SJSA1 (cell line): ENCODE measurements at regions not wholly inside any gene's neighbourhood (a gene's known extent, or its start where the extent isn't known, plus 50 kb on each side); places are given as distances from the start of the nearest gene placed in this dataset.

ENCODE experiments used
- DNase-seq, 2 experiments: peaks; one replicate each; pipeline ENCODE4 v3.0.0-alpha.2; 2015 to 2020; ENCODE audit warnings: low spot score in 2 of 2, low read depth in 1 of 2
- H3K27ac ChIP-seq: fragments of 250-450 bp; sonication (Bioruptor Pico); 2 replicates; pipeline ENCODE4 v1.5.1; 2020; ENCODE audit warnings: mild to moderate bottlenecking, moderate library complexity
- H3K27me3 ChIP-seq: fragments of 250-450 bp; sonication (Bioruptor Pico); replicated peaks from 2 replicates; pipeline ENCODE4 v1.5.1; 2020; ENCODE audit warnings: mild to moderate bottlenecking, moderate library complexity
- H3K36me3 ChIP-seq: fragments of 250-450 bp; sonication (Bioruptor Pico); 2 replicates; pipeline ENCODE4 v1.5.1; 2020; ENCODE audit warnings: mild to moderate bottlenecking
- H3K4me1 ChIP-seq: fragments of 250-450 bp; sonication (Bioruptor Pico); replicated peaks from 2 replicates; pipeline ENCODE4 v1.6.1; 2021; ENCODE audit warnings: mild to moderate bottlenecking
- H3K4me3 ChIP-seq: fragments of 250-450 bp; sonication (Bioruptor Pico); 2 replicates; pipeline ENCODE4 v1.5.1; 2020; ENCODE audit warnings: mild to moderate bottlenecking
- H3K9me3 ChIP-seq: fragments of 250-450 bp; sonication (Bioruptor Pico); replicated peaks from 2 replicates; pipeline ENCODE4 v1.5.1; 2020; ENCODE audit warnings: mild to moderate bottlenecking

DNA sequence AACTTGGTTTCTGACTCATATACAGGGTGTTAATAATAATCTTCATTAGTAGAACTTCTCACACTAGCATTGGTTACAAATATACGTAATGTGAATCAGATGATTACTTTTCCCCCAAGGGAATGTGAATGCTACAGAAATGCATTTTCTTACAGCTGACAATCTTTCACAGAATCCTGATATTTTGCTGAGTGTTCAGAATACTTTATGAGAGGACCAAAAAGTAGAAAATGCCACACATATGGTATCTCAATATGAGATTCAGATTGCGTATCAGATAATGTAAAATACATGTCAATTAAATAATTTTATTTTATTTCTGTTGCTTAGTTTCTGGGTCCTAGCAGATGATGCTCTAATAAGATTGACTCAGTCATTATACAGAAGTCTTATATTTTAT lies 979.9 kb upstream of the GBE1 start:
- H3K27ac ChIP-seq, result no peak overlapping the region
- no peak for DNase-seq
- no peaks in the 10 kb centered on the region for H3K36me3 ChIP-seq
- H3K4me1 ChIP-seq, result no peaks in the 10 kb centered on the region
- no peaks in the 10 kb centered on the region for H3K27me3 ChIP-seq
- no peak overlapping the region for H3K4me3 ChIP-seq
- H3K9me3 ChIP-seq, result no peaks in the 10 kb centered on the region

DNA sequence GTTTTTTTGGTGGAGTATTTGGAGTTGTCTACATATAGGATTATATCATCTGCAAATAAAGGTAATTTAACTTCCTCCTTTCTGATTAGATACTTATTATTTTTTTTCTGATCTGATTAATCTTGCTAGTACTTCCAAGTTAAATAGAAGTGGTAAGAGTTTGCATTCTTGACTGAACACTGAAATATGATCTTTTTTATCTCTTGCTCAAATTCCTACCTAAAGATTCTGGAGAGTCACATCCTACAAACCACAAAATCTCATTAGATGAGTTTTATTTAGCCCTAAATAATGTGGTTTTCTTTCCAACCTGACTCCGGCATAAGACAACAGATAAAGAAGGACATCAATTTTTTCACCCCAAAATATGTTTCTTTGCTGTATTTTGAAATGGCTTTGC lies 977.9 kb upstream of the GBE1 start:
- DNase-seq, result no peak
- H3K9me3 ChIP-seq, result no peaks in the 10 kb centered on the region
- H3K27ac ChIP-seq, result no peak overlapping the region
- H3K27me3 ChIP-seq, result no peaks in the 10 kb centered on the region; the same call in 1 of the 2 replicates
- no peak overlapping the region for H3K4me3 ChIP-seq
- H3K4me1 ChIP-seq, result no peaks in the 10 kb centered on the region
- H3K36me3 ChIP-seq, result no peaks in the 10 kb centered on the region

DNA sequence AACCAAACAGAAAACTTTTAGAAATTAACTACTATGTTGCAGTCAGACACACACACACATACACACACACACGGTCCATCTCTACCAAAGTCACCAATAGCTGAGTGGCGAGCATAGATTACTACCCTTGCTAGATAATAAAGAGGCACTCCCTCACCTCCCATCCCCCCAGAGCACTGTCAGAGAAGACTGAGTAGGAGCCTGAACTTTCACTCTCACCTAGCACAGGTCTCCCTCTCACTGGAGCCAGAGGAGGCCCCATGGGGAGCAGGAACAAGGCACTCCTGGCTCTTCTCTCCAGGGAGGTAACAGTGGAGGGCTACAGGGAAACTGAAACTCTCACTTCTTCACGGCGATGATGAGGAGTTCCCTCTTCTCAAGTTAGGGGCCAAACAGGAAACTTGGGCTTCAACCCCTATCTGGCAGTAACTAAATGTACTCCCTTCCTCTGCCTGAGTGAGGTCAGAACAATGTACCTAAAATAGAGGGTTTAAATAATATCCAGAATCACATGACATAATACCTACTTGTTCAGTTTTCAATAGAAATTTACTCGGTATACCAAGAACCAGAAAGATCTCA lies 975.3 kb upstream of the GBE1 start:
- H3K36me3 ChIP-seq, result no peaks in the 10 kb centered on the region
- no peaks in the 10 kb centered on the region; the same call in 1 of the 2 replicates for H3K27me3 ChIP-seq
- H3K4me3 ChIP-seq, result no peak overlapping the region
- H3K9me3 ChIP-seq, result no peaks in the 10 kb centered on the region
- no peak overlapping the region for H3K27ac ChIP-seq
- H3K4me1 ChIP-seq, result no peaks in the 10 kb centered on the region
- no peak for DNase-seq

DNA sequence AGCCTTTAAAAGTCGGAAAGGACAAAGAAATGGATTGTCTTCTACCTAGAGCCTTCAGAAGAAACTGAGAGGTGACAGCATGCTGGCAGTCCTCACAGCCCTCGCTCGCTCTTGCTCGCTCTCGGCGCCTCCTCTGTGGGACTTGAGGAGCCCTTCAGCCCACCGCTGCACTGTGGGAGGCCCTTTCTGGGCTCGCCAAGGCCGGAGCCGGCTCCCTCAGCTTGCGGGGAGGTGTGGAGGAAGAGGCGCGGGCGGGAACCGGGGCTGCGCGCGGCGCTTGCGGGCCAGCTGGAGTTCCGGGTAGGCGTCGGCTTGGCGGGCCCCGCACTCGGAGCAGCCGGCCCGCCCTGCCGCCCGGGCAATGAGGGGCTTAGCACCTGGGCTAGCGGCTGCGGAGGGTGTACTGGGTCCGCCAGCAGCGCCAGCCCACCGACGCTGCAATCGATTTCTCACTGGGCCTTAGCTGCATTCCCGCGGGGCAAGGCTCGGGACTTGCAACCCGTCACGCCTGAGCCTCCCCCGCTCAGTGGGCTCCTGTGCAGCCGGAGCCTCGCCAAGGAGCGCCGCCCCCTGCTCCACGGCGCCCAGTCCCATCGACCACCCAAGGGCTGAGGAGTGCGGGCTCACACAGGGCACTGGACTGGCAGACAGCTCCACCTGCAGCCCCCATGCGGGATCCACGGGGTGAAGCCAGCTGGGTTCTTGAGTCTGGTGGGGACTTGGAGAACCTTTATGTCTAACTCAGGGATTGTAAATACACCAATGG lies 953.8 kb upstream of the GBE1 start:
- no peak for DNase-seq
- Histone ChIP-seq H3K27ac (no peak overlapping the region), H3K36me3 (no peaks in the 10 kb centered on the region), H3K4me3 (no peak overlapping the region), H3K4me1 (no peaks in the 10 kb centered on the region), H3K27me3 (no peaks in the 10 kb centered on the region), H3K9me3 (no peaks in the 10 kb centered on the region)

DNA sequence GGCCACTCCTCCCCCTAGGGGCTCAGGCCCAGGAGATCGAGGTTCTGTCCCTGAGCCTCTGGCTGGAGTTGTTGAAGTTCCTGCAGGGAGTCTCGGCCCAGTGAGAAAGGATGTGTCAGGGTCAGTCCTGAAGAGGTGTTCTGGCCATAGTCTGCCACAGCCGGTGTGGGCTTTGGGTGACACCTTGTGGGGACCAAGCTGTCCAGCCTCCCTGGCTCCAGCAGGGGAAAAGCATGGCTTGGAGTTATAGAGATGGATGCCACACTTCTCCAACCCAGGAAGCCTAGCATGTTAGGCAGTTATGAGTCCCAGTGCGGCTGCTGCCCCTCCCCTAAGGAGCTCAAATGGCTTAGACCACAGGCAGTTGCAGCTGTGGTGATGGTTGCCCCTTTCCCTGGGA lies 945.6 kb upstream of the GBE1 start:
- no peak overlapping the region for H3K27ac ChIP-seq
- DNase-seq, result no peak

DNA sequence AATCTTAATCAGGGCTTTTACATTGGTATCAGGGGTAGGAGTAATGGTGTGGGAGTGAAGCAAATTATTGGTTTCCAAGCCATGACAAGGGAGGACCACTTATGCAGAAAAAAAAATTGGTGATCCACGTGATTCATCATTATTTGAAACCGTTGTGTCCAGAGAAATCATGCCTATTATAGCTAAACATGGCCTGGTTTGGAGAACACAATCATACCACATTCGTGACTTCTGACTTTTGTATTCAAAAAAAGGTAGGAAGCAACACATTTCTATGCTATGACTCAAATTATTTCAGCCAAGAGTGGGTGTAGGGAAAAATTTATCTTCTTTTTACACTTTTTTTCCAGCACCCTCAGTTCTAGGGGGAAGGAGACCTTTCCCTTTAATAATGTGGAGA lies 924.3 kb upstream of the GBE1 start:
- H3K9me3 ChIP-seq, result no peaks in the 10 kb centered on the region
- no peaks in the 10 kb centered on the region for H3K4me1 ChIP-seq
- H3K27ac ChIP-seq, result no peak overlapping the region
- no peaks in the 10 kb centered on the region for H3K27me3 ChIP-seq
- no peak overlapping the region for H3K4me3 ChIP-seq
- H3K36me3 ChIP-seq, result no peaks in the 10 kb centered on the region
- DNase-seq, result no peak

More for the DNA sequence above, 945.6 kb upstream of the GBE1 start:
- no peaks in the 10 kb centered on the region for H3K36me3 ChIP-seq
- H3K9me3 ChIP-seq, result no peaks in the 10 kb centered on the region
- no peaks in the 10 kb centered on the region for H3K27me3 ChIP-seq
- no peaks in the 10 kb centered on the region for H3K4me1 ChIP-seq
- no peak overlapping the region for H3K4me3 ChIP-seq

DNA sequence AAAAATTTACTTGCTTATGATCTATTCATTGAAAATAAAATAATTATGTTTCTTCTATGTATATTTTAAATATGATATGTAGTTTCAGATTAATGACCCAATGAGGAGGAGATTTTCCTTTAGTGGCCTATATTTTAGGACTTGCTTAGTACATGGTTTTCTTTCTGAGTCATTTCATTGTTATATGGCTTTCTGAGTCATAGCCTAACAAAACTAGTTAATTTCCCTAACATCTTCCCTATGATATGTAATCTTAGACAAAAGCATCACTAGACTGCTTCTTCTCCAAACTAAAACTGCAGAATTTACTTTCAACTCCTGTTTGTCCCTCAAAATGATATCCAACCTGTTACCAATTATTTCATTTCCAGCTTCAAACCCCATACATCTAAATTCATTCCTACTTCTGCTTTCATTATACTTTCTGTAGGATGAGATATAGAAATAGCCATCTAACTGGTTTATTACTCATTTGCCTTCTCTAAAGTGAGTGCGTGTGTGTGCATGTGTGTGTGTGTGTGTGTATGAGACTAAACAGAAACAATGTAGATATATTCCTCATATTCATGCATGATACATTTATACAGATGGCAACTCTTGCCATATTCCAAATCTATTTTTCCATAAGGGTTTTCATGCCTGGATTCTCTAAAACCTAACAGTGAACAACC lies 915.0 kb upstream of the GBE1 start:
- no peak overlapping the region for H3K27ac ChIP-seq
- no peaks in the 10 kb centered on the region for H3K36me3 ChIP-seq
- no peak for DNase-seq
- H3K9me3 ChIP-seq, result no peaks in the 10 kb centered on the region
- H3K4me3 ChIP-seq, result no peak overlapping the region
- no peaks in the 10 kb centered on the region for H3K27me3 ChIP-seq
- H3K4me1 ChIP-seq, result no peaks in the 10 kb centered on the region

DNA sequence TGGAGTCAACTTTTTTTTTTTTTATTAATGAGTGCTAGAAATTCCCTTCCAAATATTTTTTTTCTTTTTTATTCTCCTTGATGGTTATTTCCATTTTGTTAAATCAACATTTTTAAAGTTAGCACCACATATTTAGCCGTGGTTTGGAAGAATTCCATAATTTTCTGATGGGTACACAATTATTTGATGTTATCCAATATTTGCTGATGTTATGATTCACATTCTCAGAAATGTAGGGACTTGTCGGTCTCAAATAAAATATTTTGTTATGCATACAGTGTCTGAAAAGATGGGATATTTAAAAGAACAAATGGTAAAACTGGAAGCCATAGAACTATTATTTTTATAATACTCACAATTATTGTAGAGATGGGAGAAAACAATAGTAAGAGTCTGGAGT lies 911.5 kb upstream of the GBE1 start:
- H3K27me3 ChIP-seq, result no peaks in the 10 kb centered on the region
- H3K9me3 ChIP-seq, result no peaks in the 10 kb centered on the region
- no peaks in the 10 kb centered on the region for H3K36me3 ChIP-seq
- no peak overlapping the region for H3K27ac ChIP-seq
- H3K4me1 ChIP-seq, result no peaks in the 10 kb centered on the region
- DNase-seq, result no peak
- no peak overlapping the region for H3K4me3 ChIP-seq

DNA sequence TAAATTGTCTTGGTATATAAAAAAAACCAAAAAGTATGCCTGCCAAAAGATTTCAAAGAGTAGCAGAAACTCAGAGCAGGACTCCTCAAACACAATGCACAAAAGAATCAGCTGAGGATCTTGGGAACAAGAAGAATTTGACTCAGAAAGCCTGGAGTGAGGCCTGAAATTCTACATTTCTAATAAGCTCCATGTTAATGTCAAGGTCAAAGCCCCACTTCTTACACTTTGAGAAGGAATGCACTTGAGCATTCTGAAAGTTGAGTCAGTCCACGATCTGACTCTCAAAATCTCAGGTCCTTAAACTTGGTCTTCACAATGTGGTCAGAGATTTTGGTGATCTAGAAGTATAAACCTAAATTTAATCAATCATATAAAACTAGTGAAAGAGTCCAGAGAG lies 910.0 kb upstream of the GBE1 start:
- Histone ChIP-seq H3K36me3 (no peaks in the 10 kb centered on the region), H3K4me3 (no peak overlapping the region), H3K9me3 (no peaks in the 10 kb centered on the region), H3K4me1 (no peaks in the 10 kb centered on the region), H3K27me3 (no peaks in the 10 kb centered on the region), H3K27ac (no peak overlapping the region)
- DNase-seq, result no peak

DNA sequence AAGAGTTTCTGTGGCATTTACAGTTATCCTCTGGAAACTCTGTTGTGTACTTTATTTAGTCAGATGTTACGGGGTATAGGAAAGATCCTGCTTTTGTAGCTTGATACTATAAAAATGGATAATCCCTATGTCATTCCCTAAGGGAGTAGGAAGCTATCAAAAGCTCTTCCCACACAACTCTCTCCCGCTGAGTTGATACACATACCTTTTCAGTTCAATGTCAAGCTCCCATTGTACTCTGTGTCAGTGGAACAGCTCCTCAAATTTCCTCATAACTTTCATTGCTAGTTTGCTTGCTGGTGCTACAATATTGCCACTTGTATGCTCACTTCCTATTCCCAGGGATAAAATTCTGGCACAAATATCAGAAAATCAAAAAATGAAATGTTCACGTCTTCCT lies 893.3 kb upstream of the GBE1 start:
- Histone ChIP-seq H3K36me3 (no peaks in the 10 kb centered on the region), H3K4me1 (no peaks in the 10 kb centered on the region), H3K4me3 (no peak overlapping the region), H3K9me3 (no peaks in the 10 kb centered on the region; the same call in 1 of the 2 replicates), H3K27ac (no peak overlapping the region), H3K27me3 (no peaks in the 10 kb centered on the region)
- DNase-seq, result no peak

DNA sequence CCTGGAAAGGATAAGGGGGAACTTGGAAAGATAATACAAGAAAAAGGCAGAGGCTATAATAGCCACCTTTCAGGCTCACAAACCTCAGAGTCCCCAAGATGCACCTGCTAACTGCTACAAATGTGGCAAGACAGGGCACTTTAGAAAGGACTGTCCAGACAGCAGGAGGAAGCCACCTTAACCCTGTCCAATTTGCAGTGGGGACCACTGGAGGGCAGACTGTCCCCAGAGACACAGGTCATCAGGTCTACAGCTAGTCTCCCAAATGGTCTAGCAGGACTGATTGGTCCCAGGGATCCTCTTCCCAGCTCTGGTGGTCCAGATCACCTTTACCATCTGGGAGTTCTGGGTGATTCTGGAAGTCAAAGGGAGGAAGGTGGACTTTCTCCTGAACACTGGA lies 882.5 kb upstream of the GBE1 start:
- Histone ChIP-seq H3K9me3 (no peaks in the 10 kb centered on the region), H3K36me3 (no peaks in the 10 kb centered on the region), H3K27me3 (no peaks in the 10 kb centered on the region), H3K27ac (no peak overlapping the region), H3K4me1 (no peaks in the 10 kb centered on the region), H3K4me3 (no peak overlapping the region)
- DNase-seq, result no peak

DNA sequence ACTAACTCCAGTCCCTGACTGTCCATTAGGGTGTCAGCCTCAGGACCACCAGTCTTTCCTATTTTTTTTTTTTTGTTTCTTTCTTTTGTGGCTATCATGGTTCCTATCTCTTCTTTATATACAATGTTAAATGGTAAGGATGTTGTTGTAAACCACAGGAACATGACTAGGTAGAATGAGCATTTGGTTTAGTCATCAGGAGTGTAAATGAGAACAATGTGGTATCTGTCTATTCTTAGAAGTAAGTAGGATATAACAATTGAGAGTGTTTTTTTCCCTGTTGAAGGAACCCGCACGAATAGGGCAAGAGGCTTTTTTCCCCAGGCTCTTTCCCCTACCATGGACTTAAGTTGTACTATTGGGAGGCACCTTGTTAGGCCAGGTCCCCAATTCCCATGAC lies 880.3 kb upstream of the GBE1 start:
- H3K27ac ChIP-seq, result no peak overlapping the region
- no peaks in the 10 kb centered on the region for H3K9me3 ChIP-seq
- no peak overlapping the region for H3K4me3 ChIP-seq
- DNase-seq, result no peak
- H3K36me3 ChIP-seq, result no peaks in the 10 kb centered on the region
- H3K4me1 ChIP-seq, result no peaks in the 10 kb centered on the region
- no peaks in the 10 kb centered on the region for H3K27me3 ChIP-seq

DNA sequence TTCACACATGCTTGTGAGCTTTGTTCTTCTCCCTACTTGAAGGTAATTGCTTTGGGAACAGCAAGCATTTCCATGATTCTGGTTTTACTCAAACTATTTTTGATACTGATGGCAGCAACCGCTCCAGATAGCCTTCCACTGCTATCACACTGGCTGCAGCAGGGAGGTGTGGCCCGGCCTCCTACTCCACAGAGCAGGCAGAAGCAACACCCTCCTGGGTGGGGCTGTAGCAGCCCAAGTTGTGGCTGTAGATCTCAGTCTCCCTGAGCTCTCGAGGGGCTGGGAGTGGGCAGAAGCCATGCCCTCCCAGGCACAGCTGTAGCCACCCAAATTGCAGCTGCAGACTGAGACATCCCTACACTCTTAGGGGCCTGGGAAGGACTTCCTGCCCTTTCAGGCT lies 878.8 kb upstream of the GBE1 start:
- H3K4me1 ChIP-seq, result no peaks in the 10 kb centered on the region
- H3K9me3 ChIP-seq, result no peaks in the 10 kb centered on the region
- H3K27me3 ChIP-seq, result no peaks in the 10 kb centered on the region
- H3K36me3 ChIP-seq, result no peaks in the 10 kb centered on the region
- no peak overlapping the region for H3K27ac ChIP-seq
- no peak for DNase-seq
- no peak overlapping the region for H3K4me3 ChIP-seq

DNA sequence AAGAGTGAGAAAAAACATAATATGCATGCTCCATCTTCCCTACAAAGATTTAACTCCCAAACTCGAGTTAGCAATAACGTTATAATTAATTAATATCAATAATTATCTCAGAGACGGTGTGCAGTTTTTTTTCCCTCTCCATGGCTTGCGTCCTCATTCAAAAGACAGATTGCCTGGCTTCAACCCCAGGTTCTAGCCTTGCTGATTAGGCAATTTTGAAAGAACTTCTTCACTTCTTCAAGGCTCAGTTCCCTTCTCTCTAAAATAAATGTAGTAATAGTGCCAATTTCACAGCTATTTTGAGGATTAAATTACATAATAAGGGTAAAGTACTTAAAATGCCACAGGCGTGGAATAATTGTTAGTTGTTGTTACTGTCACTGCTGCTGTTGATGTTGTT lies 876.1 kb upstream of the GBE1 start:
- Histone ChIP-seq H3K9me3 (no peaks in the 10 kb centered on the region), H3K4me1 (no peaks in the 10 kb centered on the region), H3K36me3 (no peaks in the 10 kb centered on the region), H3K4me3 (no peak overlapping the region), H3K27ac (no peak overlapping the region), H3K27me3 (no peaks in the 10 kb centered on the region)
- DNase-seq, result no peak
